Liver (tissue), 3 donors: ENCODE measurements at regions not wholly inside any gene's neighbourhood (a gene's known extent, or its start where the extent isn't known, plus 50 kb on each side); places are given as distances from the start of the nearest gene placed in this dataset.

Experiments used
- CTCF ChIP-seq: fragments of 150-350 bp; IDR thresholded peaks from 2 replicates; pipeline ENCODE4 v1.5.1; 2017; ENCODE audit warnings: improper control_type of control experiment, low read depth, low read length; ENCODE audit not compliant: missing input control
- NR2F2 ChIP-seq: IDR thresholded peaks from 2 replicates; pipeline ENCODE4 v1.6.1; 2016; ENCODE audit warnings: antibody characterized with exemption
- REST ChIP-seq: IDR thresholded peaks from 2 replicates; pipeline ENCODE4 v1.6.1; 2016; ENCODE audit warnings: antibody characterized with exemption, mild to moderate bottlenecking
- TAF1 ChIP-seq: conservative IDR thresholded peaks from 2 replicates; pipeline ENCODE4 v1.6.1; 2016; ENCODE audit warnings: antibody characterized with exemption, mild to moderate bottlenecking
- donor health status: healthy.
- donor health status: healthy.

GRCh38 chr6:143589162-143589561 lies 77.6 kb upstream of the FUCA2 start:
- no peak for TF ChIP-seq TAF1
- no peak for TF ChIP-seq CTCF
- TF ChIP-seq REST: no peak
- TF ChIP-seq NR2F2: no peak
